Fibroblast of lung (primary cell): ENCODE measurements at regions not wholly inside any gene's neighbourhood (a gene's known extent, or its start where the extent isn't known, plus 50 kb on each side); places are given as distances from the start of the nearest gene placed in this dataset.

ENCODE experiments used
- DNase-seq, 2 donors: peaks; one replicate each; pipeline versions ENCODE4 v3.0.0 to v3.0.0-alpha.2; 2010; ENCODE audit warnings: low read depth in 2 of 2
- H2AFZ ChIP-seq: 2 replicates; pipeline ENCODE4 v1.5.1; 2012; ENCODE audit warnings: low read length, control low read depth, inconsistent platforms
- H3K27ac ChIP-seq: 2 replicates; pipeline ENCODE4 v1.5.1; 2011; ENCODE audit warnings: low read length, control low read depth; ENCODE audit not compliant: insufficient read depth
- H3K27me3 ChIP-seq: 2 replicates; pipeline ENCODE4 v1.5.1; 2011; ENCODE audit warnings: mild to moderate bottlenecking, low read length; ENCODE audit not compliant: control insufficient read depth, insufficient read depth
- H3K36me3 ChIP-seq: 2 replicates; pipeline ENCODE4 v1.5.1; 2011; ENCODE audit warnings: low read length; ENCODE audit not compliant: control insufficient read depth, insufficient read depth
- H3K4me1 ChIP-seq: 2 replicates; pipeline ENCODE4 v1.5.1; 2011; ENCODE audit warnings: low read length; ENCODE audit not compliant: control insufficient read depth, insufficient read depth; ENCODE audit errors: extremely low read depth
- H3K4me2 ChIP-seq: 2 replicates; pipeline ENCODE4 v1.5.1; 2011; ENCODE audit warnings: low read length, control low read depth; ENCODE audit not compliant: insufficient read depth; ENCODE audit errors: extremely low read depth
- H3K4me3 ChIP-seq, 4 experiments: fragments of 200-600 bp in 1 of 4; sonication (generic) in 1 of 4; replicated peaks in 1 of 4; 2 replicates each; pipeline ENCODE4 v1.5.1; 2011 to 2016; ENCODE audit warnings: low read length in 4 of 4, low read depth in 3 of 4, mild to moderate bottlenecking in 3 of 4, control low read depth in 2 of 4, inconsistent platforms in 1 of 4, mixed read lengths in 1 of 4; ENCODE audit not compliant: insufficient read depth in 1 of 4; ENCODE audit errors: control extremely low read depth in 1 of 4
- H3K79me2 ChIP-seq: 2 replicates; pipeline ENCODE4 v1.5.1; 2012; ENCODE audit warnings: mild to moderate bottlenecking, low read length, inconsistent platforms; ENCODE audit not compliant: control insufficient read depth, insufficient read depth
- H3K9ac ChIP-seq: 2 replicates; pipeline ENCODE4 v1.5.1; 2011; ENCODE audit warnings: mild to moderate bottlenecking, low read length, control low read depth; ENCODE audit not compliant: insufficient read depth
- H3K9me3 ChIP-seq: 2 replicates; pipeline ENCODE4 v1.5.1; 2012; ENCODE audit warnings: low read depth, low read length; ENCODE audit not compliant: control insufficient read depth, insufficient read depth
- H4K20me1 ChIP-seq: 2 replicates; pipeline ENCODE4 v1.5.1; 2011; ENCODE audit warnings: low read length; ENCODE audit not compliant: control insufficient read depth, insufficient read depth; ENCODE audit errors: extremely low read depth
- CTCF ChIP-seq, 2 donors: IDR thresholded peaks in 1 of 2; conservative IDR thresholded peaks in 1 of 2; 1 replicate in 1 of 2; 2 replicates in 1 of 2; pipeline ENCODE4 v1.5.1; 2011 to 2012; ENCODE audit warnings: low read length in 2 of 2, control low read depth in 1 of 2, inconsistent platforms in 1 of 2, low read depth in 1 of 2, mild to moderate bottlenecking in 1 of 2
- EZH2 ChIP-seq: IDR thresholded peaks from 2 replicates; pipeline ENCODE4 v1.5.1; 2012; ENCODE audit warnings: low read length, control low read depth, mild to moderate bottlenecking; ENCODE audit errors: missing control alignments

GRCh38 chr10:27360581-27361172, 120.1 kb upstream of the ACBD5 start:
- no peak overlapping the region for H3K4me2 ChIP-seq
- DNase-seq = peak; percentile 63 to 77
- H3K4me1 ChIP-seq = no peaks in the 10 kb centered on the region
- no peak overlapping the region for H3K27ac ChIP-seq
- no peaks in the 10 kb centered on the region for H3K36me3 ChIP-seq
- TF ChIP-seq CTCF (conservative IDR thresholded peaks at IDR 0.05 in 1 of 2, IDR thresholded peaks at IDR 0.05 in 1 of 2; ENCODE audit: low read depth in 1 of 2, low read length in 2 of 2) (peak; percentile 37 to 77), EZH2 (no peak)
- no peaks in the 10 kb centered on the region for H3K9me3 ChIP-seq
- no peak overlapping the region for H3K9ac ChIP-seq
- no peak overlapping the region for H2AFZ ChIP-seq
- H3K4me3 ChIP-seq = no peak overlapping the region
- H4K20me1 ChIP-seq = no peaks in the 10 kb centered on the region
- H3K27me3 ChIP-seq = no peaks in the 10 kb centered on the region
- H3K79me2 ChIP-seq = no peaks in the 10 kb centered on the region

- no peak overlapping the region for H3K9ac ChIP-seq
- H3K27ac ChIP-seq = no peak overlapping the region
- no peak overlapping the region for H3K4me3 ChIP-seq
- H3K4me2 ChIP-seq = no peak overlapping the region
- no peaks in the 10 kb centered on the region for H3K27me3 ChIP-seq
- no peaks in the 10 kb centered on the region for H3K36me3 ChIP-seq
- no peaks in the 10 kb centered on the region for H4K20me1 ChIP-seq
- no peak for TF ChIP-seq EZH2
- no peak for TF ChIP-seq CTCF (conservative IDR thresholded peaks at IDR 0.05 in 1 of 2, IDR thresholded peaks at IDR 0.05 in 1 of 2; ENCODE audit: low read depth in 1 of 2, low read length in 2 of 2)
- H3K79me2 ChIP-seq = no peaks in the 10 kb centered on the region
- DNase-seq = no peak
- H3K9me3 ChIP-seq = no peaks in the 10 kb centered on the region
- H2AFZ ChIP-seq = no peak overlapping the region
- H3K4me1 ChIP-seq = no peaks in the 10 kb centered on the region
Measured at GRCh38 chr10:27359792-27360355, 119.3 kb upstream of the ACBD5 start.

- Histone ChIP-seq H3K27ac (no peak overlapping the region), H3K27me3 (no peaks in the 10 kb centered on the region), H3K9me3 (no peaks in the 10 kb centered on the region), H3K4me3 (no peak overlapping the region), H3K9ac (no peak overlapping the region), H3K79me2 (no peaks in the 10 kb centered on the region), H2AFZ (no peak overlapping the region), H4K20me1 (no peaks in the 10 kb centered on the region), H3K4me2 (no peak overlapping the region), H3K4me1 (no peaks in the 10 kb centered on the region), H3K36me3 (no peaks in the 10 kb centered on the region)
- no peak for TF ChIP-seq CTCF (conservative IDR thresholded peaks at IDR 0.05 in 1 of 2, IDR thresholded peaks at IDR 0.05 in 1 of 2; ENCODE audit: low read depth in 1 of 2, low read length in 2 of 2)
- no peak for TF ChIP-seq EZH2
- DNase-seq = no peak
Measured at GRCh38 chr10:27356738-27357137, 116.1 kb upstream of the ACBD5 start.
